Astrocyte of the cerebellum (primary cell): ENCODE measurements at regions not wholly inside any gene's neighbourhood (a gene's known extent, or its start where the extent isn't known, plus 50 kb on each side); places are given as distances from the start of the nearest gene placed in this dataset.

Experiments
- DNase-seq: peaks from one replicate; pipeline ENCODE4 v3.0.0-alpha.2; 2011; ENCODE audit warnings: low read depth
- H3K4me3 ChIP-seq: 2 replicates; pipeline ENCODE4 v1.5.1; 2011; ENCODE audit warnings: mild to moderate bottlenecking, low read depth, low read length, moderate library complexity
- in situ Hi-C: cut with HindIII; loops from 2 replicates; pipeline ENCODE4 v1.10.0; 2017; ENCODE audit warnings: low sequenced_read_pairs
- TF ChIP-seq, protein P1 (sequence below): IDR thresholded peaks from 2 replicates; pipeline ENCODE4 v1.5.1; 2012; ENCODE audit warnings: low read length, low read depth, moderate library complexity, mild to moderate bottlenecking; ENCODE audit errors: missing control alignments

DNA sequence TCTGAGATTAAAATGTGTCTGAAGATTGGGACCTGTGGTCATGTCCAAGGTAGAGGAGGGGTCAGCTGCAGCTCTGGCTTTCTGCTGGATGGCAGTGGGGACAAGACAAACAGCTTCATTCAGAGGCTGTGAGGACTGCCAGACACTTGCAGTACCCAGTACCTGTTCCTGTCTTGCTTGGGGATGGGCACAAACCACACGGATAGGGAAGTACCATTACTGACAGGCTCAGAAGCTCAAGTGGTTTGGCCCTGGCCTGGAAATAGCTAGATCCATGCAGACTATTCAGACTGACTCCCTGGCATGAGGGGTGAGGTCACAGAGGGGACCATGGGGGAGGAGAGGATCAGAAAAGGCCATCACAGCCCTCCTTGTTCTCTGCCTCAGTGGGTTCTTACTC, 56.0 kb upstream of the COMTD1 start:
- no peak for DNase-seq
- in situ Hi-C loops, result no loop called here
- H3K4me3 ChIP-seq, result no peak overlapping the region

DNA sequence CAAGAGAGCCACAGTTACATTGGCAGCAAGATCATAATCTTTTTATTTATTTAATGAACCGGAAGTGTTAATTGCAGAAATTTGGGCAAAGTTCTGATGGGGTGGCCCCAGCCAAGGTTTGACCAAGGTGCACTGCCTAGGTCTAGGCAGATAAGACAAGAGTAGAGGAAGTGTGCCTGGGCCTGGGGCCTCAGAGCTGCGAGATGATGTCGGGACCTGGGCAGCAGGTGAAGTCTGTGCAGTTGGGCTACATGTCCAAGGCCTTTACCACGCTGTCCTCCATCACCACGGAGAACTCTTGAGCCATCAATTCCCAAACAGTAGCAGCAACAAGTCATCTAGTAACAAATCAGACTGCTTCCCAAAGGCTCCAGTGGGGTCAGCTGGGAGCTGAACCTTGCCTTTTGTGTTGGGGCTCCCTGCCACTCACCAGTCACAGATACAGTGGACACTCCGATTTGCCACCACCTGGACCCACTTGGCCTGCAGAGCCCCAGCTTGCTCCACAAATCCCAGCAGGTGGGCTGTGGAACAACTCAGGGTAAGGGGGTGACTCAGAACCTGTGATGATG, 52.5 kb upstream of the COMTD1 start:
- TF ChIP-seq, protein P1, sequence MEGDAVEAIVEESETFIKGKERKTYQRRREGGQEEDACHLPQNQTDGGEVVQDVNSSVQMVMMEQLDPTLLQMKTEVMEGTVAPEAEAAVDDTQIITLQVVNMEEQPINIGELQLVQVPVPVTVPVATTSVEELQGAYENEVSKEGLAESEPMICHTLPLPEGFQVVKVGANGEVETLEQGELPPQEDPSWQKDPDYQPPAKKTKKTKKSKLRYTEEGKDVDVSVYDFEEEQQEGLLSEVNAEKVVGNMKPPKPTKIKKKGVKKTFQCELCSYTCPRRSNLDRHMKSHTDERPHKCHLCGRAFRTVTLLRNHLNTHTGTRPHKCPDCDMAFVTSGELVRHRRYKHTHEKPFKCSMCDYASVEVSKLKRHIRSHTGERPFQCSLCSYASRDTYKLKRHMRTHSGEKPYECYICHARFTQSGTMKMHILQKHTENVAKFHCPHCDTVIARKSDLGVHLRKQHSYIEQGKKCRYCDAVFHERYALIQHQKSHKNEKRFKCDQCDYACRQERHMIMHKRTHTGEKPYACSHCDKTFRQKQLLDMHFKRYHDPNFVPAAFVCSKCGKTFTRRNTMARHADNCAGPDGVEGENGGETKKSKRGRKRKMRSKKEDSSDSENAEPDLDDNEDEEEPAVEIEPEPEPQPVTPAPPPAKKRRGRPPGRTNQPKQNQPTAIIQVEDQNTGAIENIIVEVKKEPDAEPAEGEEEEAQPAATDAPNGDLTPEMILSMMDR, result no peak
- in situ Hi-C loops, result no loop called here
- H3K4me3 ChIP-seq, result no peak overlapping the region

More for the DNA sequence above, 56.0 kb upstream of the COMTD1 start:
- TF ChIP-seq, protein P1, result no peak

DNA sequence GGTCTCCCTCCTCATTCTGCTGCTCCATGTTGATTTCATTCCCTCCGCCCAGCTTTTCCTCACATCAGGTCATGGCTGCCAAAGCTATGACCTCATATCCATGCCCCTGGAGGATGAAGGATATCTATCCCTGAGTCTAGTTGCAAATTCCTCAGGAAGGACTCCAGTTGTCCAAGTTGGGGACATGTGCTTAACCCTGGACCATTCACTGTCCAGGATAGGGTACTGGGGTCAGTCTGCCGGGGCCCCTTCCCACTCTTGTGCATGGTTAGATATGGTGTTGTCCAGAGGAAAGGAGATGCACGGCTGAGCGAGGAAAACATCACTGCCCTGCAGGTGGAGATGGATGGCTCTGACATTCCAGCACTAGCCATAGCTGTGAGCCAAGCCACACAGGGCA, 51.9 kb upstream of the COMTD1 start:
- H3K4me3 ChIP-seq, result no peak overlapping the region
- in situ Hi-C loops, result no loop called here
- TF ChIP-seq, protein P1, result no peak
- no peak for DNase-seq

More for the DNA sequence above, 52.5 kb upstream of the COMTD1 start:
- no peak for DNase-seq

DNA sequence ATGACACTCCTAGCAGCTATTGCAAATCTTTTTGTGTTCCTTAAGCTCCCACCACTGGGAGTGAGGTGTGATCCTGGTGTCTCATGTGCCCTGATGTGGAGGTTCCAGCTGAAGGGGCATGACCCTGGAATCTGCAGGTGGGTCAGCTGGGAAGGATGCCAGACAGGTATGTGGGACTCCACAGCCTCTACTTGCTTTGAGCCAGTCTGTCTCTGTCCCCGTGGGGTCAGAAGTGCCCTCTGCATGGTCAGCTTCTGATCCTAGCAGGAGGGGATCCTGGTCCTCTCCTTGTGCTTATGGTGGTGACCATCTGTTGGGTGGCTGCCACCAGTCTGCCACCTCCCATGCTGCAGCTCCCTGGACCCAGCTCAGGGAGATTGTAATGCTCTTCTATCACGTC, 51.1 kb upstream of the COMTD1 start:
- no peak for DNase-seq
- TF ChIP-seq, protein P1, result no peak
- in situ Hi-C loops, result no loop called here
- H3K4me3 ChIP-seq, result no peak overlapping the region
